ENCODE measurements at regions not wholly inside any gene's neighbourhood (a gene's known extent, or its start where the extent isn't known, plus 50 kb on each side); places are given as distances from the start of the nearest gene placed in this dataset.

DNA sequence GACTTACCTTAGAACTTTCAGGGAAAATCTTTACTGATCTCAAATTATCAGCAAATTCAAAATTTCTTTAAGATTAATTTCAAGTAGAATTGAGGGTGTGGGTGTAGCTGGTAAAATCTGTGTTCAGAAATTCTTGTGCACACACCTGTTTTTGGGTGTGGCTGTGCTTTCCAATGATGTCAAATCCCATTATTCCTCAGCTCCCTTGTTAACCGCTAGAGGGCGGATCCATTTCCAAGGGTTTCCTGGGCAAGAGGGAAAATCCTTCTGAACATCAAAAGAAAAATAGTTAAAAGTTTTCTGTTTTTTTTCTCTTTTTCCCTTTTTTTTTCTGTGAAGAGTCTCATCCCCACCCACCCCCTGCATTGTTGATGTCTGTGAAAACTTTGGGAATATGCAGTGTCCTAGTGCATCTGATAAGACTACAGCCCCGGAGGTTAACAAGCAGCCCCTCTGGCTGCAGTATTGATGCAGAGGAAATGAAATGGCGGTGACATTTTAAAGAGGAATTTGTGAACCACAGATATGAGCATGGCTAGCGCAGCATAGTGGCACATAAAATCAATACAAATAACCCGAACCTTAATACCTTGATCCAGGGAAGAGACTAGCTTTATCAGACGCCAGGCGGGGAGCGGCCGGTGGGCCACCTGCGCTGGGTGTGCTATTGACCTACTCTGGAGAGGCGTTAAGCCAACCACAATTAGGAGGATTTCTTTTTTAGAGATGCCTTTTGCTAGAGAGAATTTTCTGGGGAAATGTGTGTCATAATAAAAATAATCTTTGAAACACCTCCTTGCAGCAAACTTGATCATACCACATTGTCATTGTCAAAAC lies 130.9 kb downstream of the FOXA2 start:
- TF ChIP-seq, protein P1, sequence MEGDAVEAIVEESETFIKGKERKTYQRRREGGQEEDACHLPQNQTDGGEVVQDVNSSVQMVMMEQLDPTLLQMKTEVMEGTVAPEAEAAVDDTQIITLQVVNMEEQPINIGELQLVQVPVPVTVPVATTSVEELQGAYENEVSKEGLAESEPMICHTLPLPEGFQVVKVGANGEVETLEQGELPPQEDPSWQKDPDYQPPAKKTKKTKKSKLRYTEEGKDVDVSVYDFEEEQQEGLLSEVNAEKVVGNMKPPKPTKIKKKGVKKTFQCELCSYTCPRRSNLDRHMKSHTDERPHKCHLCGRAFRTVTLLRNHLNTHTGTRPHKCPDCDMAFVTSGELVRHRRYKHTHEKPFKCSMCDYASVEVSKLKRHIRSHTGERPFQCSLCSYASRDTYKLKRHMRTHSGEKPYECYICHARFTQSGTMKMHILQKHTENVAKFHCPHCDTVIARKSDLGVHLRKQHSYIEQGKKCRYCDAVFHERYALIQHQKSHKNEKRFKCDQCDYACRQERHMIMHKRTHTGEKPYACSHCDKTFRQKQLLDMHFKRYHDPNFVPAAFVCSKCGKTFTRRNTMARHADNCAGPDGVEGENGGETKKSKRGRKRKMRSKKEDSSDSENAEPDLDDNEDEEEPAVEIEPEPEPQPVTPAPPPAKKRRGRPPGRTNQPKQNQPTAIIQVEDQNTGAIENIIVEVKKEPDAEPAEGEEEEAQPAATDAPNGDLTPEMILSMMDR (conservative IDR thresholded peaks at IDR 0.05) = peak; percentile 88
- H2AFZ ChIP-seq (ENCODE audit: low read length) = no peak overlapping the region
- no peak for DNase-seq
- no peak overlapping the region for H2BK120ac ChIP-seq (ENCODE audit: low read depth, low read length, poor library complexity, severe bottlenecking)
- no peak overlapping the region for H2BK15ac ChIP-seq (ENCODE audit: low read depth, low read length)
- H2BK12ac ChIP-seq (ENCODE audit: insufficient read length, low read depth, low read length) = no peak overlapping the region
- H2BK20ac ChIP-seq (ENCODE audit: low read depth, low read length, poor library complexity, severe bottlenecking) = no peak overlapping the region
- H4K8ac ChIP-seq (replicated peaks; ENCODE audit: insufficient read length, low read depth, low read length) = no peak overlapping the region
- H3K36me3 Mint-ChIP-seq (ENCODE audit: insufficient read depth in 1 of 3, low read depth in 3 of 3) = no peaks in the 10 kb centered on the region
- H3K27ac ChIP-seq (ENCODE audit: insufficient read length, low read depth, low read length) = no peak overlapping the region
- no peaks in the 10 kb centered on the region; a peak in 1 of 5 replicates for H3K9me3 Mint-ChIP-seq
- H4K5ac ChIP-seq (ENCODE audit: insufficient read length, low read depth, low read length) = no peak overlapping the region
- no peak overlapping the region for H3K18ac ChIP-seq (ENCODE audit: insufficient read length, low read depth, low read length)
- H3K9ac ChIP-seq (ENCODE audit: extremely low read depth, insufficient read length, low read length) = no peak overlapping the region
- no peak overlapping the region for H3K4me3 Mint-ChIP-seq
- no peak overlapping the region for H3K27ac Mint-ChIP-seq
- H4K91ac ChIP-seq (ENCODE audit: insufficient read length, low read depth, low read length) = no peak overlapping the region
- no peak overlapping the region for H3T11ph ChIP-seq (ENCODE audit: low read length)
- H3K4me1 Mint-ChIP-seq = peaks cover 15 to 19% of the 10 kb centered on the region in 2 experiments
- H2AK5ac ChIP-seq (ENCODE audit: insufficient read length, low read length) = no peak overlapping the region
- H2BK5ac ChIP-seq (ENCODE audit: insufficient read length, low read length) = no peak overlapping the region
- H3K4ac ChIP-seq (ENCODE audit: low read depth, low read length) = no peak overlapping the region
- H3K23me2 ChIP-seq (ENCODE audit: insufficient read length, low read depth, low read length, poor library complexity, severe bottlenecking) = no peaks in the 10 kb centered on the region
- H3K79me2 ChIP-seq (ENCODE audit: insufficient read depth, low read length) = no peaks in the 10 kb centered on the region
- WGBS (ENCODE audit: extremely low coverage, insufficient read length, low lambda C conversion rate) = no CpG with 5 or more reads among the region's 12 CpGs
- H3K4me2 ChIP-seq (ENCODE audit: insufficient read depth, insufficient read length, low read length) = no peak overlapping the region
- no peak overlapping the region for H3K56ac ChIP-seq (ENCODE audit: insufficient read length, low read depth, low read length)
- H3K27me3 ChIP-seq (ENCODE audit: insufficient read depth, low read length) = peaks cover 15% of the 10 kb centered on the region
- no peaks in the 10 kb centered on the region for H3K9me3 ChIP-seq (ENCODE audit: control insufficient read depth, low read depth, low read length)
- H3K79me1 ChIP-seq (ENCODE audit: insufficient read depth, low read depth, low read length, poor library complexity, severe bottlenecking) = no peaks in the 10 kb centered on the region
- H3K23ac ChIP-seq (ENCODE audit: insufficient read length, low read depth, low read length) = no peak overlapping the region
- peaks cover 2% of the 10 kb centered on the region; the same call in 1 of the 2 replicates for H3K4me1 ChIP-seq (ENCODE audit: insufficient read depth, low read length)
- H4K20me1 ChIP-seq (ENCODE audit: control insufficient read depth, insufficient read depth, insufficient read length) = no peaks in the 10 kb centered on the region
- no peak overlapping the region for H3K14ac ChIP-seq (ENCODE audit: insufficient read depth, low read length)
- H3K27me3 Mint-ChIP-seq (ENCODE audit: low read depth) = peaks cover 100% of the 10 kb centered on the region

Measured in H9 (cell line).